NCI-H187 (cell line): ENCODE measurements at regions not wholly inside any gene's neighbourhood (a gene's known extent, or its start where the extent isn't known, plus 50 kb on each side); places are given as distances from the start of the nearest gene placed in this dataset.
"Not testable (repeated sequence)": the region's sequence is repeated elsewhere in the genome, so short reads cannot be mapped to it uniquely, and the experiment has no call there.

Experiments used
- DNase-seq, 2 experiments: peaks; one replicate each; lab custom pipeline; 2025; lab: John Stamatoyannopoulos, UW

DNA sequence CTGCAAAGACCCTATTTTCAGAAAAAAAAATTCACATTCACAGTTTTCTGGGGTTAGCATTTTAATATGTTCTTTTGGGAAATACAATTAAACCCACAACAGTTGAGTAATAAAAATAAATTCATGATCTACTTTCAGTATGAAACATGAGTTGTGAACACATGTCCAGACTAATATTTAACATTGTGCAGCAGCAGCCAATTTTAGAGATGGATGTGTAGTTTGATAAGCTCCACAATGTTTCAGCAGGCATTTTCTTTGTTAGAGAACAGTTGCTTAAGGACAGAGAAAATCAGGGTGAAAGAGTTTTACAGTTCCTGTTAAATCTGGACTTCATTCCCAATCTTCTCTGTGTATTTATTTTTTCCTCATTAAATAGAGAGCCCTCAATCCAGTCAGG is 519.5 kb downstream of the PIK3C3 start:
- no peak for DNase-seq

DNA sequence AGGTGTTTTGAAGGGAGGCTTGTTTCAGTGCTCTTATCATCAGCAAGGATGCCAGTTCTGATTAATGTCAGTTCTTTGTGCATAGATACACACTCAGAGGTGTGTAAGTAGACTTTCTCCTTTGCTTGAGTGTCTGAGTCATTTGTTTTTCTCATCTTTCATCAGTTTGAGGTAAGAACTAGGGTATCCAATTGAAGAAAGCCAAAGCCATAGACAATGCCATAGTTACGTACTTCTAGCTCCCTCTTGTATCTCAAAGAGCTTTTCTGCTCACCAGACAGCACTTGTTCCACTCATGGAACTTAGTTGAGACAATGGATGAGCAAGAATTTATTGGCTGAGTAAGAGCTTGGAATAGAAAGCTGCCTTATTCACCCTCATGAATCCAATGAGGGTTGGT is 520.1 kb downstream of the PIK3C3 start:
- DNase-seq = no peak

DNA sequence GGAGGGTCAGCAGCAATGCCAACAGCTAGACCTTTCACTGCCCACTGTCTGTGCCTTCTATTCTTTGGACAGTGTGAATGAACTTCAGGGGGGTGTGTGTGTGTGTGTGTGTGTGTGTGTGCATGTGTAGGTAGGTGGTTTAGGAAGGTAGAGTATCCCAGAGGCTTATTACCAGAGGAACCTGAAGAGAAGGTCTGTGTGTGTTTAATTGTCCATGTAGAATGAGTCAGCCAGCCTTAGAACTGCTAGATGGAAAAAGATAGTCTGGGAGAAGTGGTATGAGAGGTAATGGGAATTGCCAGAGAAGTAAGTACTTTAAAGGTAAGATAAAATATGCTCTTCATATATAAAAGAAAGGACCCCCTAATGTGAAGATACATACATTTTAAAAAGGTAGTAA is 522.2 kb downstream of the PIK3C3 start:
- no peak for DNase-seq

DNA sequence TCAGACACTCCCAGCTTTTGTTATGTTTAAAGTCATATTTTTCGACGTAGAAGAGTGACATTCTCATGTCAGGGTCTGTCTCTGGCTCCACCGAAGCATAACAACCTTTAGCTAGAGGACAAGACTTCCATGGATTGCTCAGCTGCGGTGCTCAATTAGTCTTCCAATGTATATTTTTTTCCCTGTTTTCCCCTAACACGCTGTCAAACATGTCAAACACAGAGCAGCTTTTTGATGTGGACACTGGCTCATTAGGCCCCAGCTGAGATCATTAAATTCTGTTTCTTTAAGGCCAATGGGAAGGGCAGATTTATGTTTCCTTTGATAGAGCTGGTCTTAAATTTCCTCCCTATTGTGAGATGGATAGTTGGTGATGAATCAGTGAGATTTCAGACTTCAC is 525.4 kb downstream of the PIK3C3 start:
- DNase-seq = no peak

DNA sequence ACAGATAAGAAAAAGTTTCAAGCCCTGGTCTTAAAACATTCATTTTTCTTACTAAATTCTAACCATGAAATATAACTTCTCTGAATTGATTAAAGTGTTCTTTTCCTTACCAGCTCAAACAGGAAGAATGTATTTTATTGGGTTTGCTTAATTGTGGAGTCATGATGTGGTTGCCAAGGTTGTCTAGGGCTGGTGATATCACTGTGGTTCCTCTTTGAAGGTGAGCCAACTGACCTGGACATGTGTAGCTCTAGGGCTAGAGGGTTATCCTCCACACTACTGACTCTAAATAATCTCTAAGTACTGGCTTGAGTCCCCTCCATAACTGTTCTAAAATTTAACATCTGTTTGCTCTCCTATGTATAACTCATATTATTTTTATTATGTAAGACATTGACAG is 529.6 kb downstream of the PIK3C3 start:
- no peak for DNase-seq

DNA sequence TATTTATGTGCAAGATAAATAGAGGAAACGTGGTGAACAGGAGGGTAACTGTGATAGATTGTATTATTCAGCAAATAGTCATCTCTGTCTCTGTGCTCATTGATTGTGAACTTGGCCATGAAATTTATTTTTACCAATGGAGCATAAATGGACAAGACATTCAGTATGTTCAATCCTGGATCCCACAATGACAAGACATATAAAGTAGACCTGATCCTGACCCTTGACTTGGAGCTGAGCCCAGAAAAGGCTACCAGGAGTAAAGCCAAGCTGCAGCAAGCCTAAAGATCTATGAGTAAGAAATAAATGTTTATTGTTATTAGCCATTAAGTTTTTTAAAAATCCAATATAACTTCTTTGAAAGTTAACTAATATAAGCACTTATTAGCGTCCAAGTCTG is 531.2 kb downstream of the PIK3C3 start:
- no peak for DNase-seq

DNA sequence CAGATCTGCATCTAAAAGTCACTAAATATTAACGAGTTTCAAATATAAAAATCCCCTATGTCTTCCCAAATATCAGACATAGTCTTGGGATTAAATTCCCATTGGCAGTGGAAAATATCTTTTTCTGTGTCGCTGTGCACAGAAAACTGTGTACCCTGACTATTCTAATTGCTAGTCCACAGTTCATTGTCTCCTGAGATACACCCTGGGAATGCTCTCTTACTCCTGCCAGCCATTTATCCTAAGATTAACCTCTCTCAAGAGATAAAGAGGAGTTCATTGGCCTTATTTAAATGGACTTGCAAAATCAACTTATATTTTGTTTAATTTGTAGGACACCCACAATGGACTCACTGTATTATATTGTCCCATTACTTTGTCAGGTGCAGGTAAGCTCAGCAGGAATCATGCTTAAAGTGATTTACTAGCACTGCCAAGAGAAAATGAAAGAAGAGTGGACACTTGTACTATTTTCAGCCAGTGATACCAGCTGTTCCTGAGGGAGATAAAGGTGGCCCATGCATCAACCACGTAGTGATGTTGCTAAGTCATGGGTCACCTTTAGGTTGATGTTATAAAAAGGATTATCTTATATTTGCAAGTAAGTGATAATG is 553.8 kb downstream of the PIK3C3 start:
- peak in 1 of 2 experiments; percentile 16 for DNase-seq

DNA sequence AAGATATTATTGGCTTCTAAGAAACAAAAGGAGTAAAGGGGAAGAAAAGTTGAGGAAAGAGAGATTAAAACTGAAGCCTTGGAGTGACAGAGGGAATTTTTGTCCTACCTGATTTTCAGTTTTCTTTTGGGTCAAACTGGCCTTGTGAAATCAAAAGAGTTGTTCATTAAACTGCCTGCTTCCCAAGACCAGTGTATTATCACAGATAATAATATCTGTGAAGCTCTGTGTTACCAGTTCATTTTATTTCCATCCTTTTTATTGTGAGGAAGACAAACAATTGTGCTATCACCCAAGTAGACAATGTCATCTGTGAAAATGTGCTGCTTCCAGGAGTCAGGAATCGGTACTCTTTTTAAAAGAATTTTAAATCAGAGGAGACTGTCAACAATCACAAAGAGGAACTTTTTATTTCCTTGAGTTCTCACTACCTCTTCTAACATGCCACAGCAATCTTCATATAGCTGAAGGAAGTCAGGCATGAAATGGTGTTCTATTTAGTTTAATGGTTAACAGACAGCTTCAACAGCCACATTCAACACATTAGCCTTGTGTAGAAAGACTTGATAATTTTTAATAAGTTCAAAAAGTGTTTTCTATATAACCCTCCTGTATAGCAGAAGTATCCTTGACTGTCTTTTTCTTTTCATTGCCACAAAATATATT is 554.8 kb downstream of the PIK3C3 start:
- no peak for DNase-seq

DNA sequence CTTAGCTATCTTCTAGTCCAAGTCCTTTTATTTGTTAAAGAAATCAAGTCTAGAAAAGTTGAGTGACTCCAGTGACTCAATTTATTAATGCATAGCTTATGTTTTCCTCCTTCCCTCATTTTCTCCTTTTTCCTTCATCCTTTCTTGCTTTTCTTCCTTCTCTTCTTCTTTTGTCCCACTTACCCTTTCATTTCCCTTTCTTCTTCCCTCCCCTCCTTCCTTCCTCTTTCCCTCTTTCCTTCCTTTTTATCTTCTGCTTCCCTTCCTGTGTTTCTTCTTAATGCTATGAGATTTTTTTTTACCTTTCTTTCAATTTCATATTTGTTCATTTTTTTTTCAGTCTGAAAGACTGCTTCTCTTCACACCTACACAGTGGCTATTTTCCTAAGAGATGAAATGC is 555.5 kb downstream of the PIK3C3 start:
- no peak for DNase-seq

DNA sequence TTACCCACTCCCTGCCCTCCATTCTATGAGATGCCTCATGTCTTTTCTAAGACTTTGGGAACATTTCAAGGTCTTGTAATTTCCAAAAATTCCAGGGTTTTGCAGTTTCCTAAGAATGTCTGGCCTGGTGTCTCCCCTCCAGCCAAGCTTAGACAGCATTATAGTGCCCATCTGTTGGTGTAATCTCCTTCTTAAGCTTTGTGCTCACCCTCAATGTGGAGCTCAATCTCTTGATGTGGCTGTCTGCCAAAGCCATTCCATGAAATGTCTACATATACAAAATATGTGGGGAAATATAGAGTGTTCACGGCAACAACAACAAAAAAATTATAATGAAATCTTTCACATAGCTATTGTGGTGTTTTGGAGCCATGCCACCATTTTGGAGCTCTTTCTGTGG is 558.4 kb downstream of the PIK3C3 start:
- DNase-seq = no peak

DNA sequence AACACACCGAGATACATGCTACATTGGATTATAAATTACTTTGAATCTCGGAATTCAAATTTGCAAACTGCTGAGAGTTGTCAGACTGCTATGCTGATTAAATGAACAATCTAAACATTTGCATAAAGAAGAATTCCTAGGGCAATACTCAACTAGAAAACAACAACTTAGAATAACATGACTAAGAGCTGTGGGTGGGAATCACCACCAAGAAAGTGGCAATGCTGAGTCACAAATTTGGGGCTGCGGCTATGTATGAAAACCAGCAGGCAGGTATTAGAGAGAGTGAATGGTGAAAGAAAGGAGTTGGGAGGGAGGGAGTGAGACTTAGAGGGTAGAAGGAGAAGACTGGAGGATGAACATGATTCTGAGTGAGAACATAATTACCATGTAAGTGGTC is 559.5 kb downstream of the PIK3C3 start:
- no peak for DNase-seq

DNA sequence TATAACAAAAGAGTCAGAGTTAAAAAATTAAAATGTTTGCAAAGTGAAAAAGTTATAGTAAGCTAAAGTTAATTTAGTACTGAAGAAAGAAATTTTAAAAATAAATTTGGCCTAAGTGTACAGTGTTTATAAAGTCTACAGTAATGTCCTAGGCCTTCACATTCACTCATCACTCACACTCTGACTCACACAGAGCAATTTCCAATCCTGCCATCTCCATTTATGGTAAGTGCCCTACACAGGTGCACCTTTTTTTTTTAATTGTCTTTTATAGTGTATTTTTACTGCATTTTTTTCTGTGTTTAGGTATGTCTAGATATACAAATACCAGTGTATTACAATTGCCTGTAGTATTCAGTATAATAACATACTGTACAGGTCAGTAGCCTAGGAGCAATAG is 562.9 kb downstream of the PIK3C3 start:
- no peak for DNase-seq

DNA sequence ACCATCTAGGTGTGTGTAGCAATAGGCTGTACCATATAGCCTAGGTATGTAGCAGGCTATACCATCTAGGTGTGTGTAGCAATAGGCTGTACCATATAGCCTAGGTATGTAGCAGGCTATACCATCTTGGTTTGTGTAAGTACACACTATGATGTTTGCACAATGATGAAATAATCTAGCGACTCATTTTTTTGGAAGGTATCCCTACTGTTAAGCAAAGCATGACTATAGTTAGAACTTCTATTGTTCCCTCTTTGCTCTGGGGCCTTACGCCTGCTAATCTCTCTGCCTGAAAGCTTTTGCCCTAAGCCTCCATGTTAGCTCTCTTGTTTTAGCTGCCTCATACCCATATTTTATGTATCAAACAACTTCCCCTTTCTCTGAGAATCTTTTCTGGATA is 563.3 kb downstream of the PIK3C3 start:
- not testable (repeated sequence) for DNase-seq

DNA sequence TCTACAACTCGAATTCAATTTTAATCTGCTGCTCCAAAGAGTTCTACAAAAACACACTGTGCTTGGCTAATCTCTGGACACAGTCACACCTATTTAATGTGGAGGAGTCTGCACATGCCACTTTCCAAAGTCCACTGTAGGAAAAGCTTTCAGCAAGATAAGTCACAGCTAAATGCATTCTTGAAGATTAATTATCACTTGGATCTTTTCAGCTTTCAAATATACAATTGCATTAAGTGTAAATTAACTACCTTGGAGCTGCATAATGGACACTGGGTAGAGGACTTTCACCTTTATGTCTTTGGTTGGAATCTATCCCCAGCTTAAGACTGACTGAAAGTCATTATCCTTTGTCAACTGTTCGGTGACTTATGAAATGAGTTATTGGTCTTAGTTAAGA is 565.1 kb downstream of the PIK3C3 start:
- DNase-seq = no peak

DNA sequence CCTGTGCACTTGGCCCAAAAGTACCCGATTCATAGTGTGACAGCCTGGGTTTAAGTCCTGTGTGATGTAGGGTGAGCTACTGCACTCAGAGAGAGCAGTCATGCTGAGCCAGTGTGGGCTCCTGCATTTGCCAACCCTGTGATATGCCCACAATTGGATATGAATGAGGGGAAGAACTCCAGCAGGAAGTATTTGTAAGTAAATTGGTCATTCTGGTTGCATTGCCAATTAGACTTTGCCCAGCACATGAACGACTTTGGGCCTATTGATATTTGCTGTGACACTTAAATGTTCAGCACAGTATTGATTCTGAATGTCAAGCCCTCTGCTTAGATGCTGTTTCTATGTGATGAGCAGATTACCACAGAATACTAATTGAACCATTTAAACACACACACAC is 570.9 kb downstream of the PIK3C3 start:
- no peak for DNase-seq

DNA sequence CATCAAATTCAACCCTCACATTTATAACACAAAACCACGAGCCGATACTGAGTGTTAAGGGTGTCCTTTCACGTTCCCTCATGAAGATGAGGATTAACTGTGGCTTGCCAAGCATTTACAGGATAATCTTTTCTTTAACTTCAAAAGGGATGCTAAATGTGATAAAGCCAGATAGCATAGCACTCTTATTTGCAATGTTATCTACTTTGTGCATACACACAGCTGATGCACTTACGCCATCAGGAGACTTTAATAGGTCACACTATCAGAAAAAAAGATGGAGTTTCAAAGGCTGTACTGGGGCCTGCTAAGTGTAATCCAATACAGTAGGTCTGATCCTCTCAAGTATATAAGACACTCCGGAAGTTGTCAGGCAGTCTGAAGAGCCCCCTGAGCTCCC is 572.7 kb downstream of the PIK3C3 start:
- DNase-seq = no peak

DNA sequence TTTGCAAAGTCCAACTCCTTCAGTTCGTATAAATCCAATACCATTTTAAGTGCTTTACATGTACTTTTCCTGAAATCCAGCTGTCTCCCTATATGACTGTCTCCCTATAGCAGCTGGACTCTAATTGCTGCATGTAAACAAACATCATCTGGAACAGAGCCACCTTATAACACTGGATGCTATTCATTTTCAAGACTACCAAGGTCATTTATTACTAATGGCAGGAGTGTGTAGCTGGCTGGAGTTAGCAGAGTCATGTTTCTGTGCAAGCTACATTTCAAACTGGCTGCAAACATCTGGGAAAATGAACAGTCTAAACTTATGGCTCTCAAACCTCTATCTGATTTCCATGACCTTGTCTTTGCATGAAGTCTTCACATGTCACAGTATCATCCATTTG is 575.2 kb downstream of the PIK3C3 start:
- no peak for DNase-seq

DNA sequence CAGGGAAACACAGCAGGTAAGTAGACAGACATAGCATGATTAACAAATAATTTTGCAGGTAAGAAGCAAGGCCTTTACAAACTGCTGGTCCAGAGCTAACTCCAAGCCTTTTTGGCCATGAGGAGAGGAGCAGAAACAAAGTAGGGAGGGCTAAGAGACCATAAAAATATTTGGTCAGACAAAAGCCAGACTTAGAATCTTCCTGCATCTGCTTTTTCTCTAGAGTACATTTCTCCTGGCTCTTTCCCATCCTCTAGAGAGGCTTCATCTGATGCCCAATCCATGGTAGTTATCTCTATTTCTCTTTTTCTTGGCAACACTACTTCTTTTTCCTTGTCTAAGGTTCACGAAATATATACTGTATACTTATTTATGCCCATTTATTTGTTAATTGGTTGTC is 577.1 kb downstream of the PIK3C3 start:
- DNase-seq = no peak

DNA sequence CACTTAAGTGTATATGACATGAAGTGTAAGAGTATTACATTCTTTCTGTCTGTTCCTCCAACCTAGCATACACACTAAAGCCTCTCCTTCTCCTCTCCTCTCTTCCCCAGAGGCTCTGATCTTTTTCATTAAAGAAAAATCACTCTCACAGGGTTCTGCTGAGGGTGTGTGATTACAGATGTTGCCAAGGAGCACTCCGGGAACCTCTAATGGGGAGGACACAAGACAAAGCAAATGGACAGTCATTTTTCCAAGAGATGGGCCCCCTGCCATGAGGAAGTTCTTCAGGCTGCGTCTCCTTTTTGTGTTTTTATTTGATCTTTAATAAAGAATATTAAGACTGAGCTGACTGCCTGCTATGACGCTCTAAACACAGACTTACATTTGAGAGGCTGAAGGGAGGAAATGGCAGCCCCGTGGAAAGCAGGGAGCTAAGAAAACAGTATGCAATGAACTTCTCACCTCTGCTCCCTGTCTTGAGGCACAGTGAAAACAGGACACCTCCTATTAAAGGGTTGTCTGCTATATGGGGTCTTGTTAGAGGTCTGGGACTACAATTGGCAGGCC is 578.1 kb downstream of the PIK3C3 start:
- no peak for DNase-seq

DNA sequence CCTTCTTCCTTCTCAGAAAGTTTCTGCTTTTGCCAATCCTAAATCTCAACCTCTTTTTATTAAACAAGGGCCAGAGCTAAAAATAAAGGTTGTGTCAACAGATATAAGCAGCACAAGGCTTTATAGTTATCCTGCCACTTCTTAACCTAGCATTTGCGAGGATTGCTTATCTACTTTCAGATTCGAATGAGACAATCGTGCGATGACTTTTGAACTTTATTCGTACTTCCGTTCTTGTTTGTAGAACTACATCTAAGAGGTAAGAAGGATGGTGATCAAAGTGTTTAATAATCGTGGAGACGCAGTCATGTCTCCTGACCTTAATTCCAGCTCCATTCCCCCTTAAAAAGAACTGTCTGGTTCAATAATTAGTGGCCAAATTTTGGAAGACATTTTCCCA is 578.6 kb downstream of the PIK3C3 start:
- no peak for DNase-seq

DNA sequence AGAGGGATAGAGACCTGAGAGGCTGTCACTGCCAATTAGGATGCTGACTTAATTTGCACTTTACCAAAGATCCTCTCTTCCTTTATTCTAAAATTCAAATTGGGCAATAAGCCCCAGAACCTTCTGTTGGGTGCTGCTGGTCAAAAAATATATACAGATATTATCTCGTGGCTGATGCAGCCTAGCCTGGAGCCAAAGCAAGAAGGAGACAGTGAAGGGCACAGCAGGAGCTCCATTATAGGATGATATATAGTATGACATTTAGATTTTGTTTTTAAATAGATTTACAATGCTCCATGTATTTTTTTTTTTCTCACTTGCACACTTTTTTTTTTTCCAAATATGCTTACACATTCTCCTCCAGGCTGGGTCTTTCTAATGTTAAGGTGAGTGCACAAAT is 579.3 kb downstream of the PIK3C3 start:
- no peak for DNase-seq

DNA sequence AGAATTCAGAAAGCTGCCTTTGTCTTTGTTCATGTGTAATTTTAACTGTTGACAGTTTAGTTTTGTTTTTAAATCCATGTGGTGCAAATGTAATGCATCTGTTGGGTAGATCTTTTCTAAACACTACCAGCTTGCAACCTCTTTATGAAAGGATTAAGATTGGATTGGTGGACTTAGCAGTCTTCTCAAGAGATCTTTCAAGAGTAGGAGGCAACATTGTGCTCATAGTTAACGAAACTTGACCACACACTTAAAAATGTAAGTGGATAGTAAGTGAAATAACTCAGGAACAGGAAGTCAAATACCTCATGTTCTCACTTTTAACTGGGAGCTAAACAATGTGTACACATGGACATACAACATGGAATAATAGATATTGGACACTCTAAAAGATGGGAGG is 579.0 kb downstream of the RIT2 start:
- DNase-seq = no peak

DNA sequence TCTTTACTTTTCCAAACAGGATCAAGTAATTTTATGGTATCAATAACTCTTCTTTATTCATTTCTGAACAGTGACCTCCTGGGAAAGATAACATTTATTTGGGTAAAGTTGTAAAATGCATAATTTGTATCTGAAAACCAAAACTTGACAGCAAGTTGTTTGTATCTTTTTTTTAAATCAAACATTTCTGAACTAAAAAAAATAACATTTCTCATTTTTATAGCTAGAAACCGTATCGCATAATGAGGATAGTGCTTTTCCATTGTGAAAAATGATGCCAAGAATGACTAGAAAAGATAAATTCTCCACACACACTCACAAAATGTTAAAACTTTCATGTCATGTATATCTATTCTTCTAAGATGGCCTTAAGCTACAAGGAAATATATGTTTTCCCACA is 578.2 kb downstream of the RIT2 start:
- DNase-seq = no peak

DNA sequence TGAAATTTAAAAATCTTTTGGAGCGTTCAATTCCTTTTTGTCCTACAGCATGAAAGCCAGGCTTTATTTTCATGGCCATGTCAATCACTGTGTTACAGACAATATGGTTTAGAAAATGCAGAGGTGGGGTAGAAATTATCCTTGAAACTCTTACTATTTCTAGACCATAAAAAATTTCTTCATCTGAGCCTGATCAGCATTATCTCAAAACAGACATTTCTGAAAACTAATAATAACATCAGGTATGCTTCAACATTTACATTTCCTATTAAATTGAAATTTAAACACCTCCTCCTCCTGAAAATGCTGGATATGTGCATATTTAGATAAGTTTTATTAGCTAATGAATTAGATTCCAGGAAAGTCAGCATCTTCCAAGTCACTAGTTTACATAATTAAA is 570.6 kb downstream of the RIT2 start:
- no peak for DNase-seq
